ENCODE measurements at regions not wholly inside any gene's neighbourhood (a gene's known extent, or its start where the extent isn't known, plus 50 kb on each side); places are given as distances from the start of the nearest gene placed in this dataset.

DNA sequence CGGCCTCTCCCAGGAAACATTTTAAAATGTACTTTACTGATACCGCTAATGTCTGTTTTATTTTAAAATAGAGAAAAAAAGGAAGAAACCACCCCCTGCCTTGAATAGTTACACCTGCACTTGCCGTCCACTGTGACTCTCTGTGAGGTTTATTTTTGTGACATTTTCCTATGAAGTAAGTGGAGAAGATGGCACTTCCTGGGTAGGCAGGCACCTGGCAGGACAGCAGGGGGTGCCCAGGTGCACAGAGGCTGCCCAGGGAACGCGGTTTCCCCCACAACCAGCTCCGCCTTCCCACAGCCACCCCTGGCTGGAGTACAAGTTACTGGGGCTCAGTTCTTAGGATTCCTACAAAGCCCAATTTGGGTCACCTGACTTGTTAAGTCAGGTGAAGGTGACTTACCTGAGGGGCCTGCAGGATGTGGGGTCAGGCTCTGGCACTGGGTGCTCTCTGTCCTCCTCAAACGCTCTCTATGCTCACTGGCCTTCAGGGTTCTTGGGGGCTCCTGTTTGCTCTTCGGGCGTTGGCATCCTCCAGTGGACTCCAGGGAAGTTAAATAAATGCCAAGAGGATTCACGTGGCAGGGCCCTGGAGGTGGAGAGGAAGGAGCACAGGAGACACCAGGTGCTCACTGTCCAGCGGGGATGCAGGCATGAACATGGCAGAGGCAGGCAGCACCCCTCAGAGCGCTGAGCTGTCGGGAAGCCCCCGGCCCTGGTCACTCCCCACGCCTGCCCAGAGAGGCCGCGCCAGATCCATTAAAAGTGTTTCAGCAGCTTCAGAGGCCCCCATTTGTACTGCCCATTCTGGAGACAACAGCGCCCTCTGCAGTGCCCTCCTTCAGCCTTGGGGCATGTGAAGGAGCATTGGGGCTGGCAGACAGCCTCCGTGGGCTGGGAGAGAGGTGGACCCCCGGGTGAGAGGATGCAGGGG is 1021.2 kb downstream of the TBC1D22A start:
- TF ChIP-seq, protein P1, sequence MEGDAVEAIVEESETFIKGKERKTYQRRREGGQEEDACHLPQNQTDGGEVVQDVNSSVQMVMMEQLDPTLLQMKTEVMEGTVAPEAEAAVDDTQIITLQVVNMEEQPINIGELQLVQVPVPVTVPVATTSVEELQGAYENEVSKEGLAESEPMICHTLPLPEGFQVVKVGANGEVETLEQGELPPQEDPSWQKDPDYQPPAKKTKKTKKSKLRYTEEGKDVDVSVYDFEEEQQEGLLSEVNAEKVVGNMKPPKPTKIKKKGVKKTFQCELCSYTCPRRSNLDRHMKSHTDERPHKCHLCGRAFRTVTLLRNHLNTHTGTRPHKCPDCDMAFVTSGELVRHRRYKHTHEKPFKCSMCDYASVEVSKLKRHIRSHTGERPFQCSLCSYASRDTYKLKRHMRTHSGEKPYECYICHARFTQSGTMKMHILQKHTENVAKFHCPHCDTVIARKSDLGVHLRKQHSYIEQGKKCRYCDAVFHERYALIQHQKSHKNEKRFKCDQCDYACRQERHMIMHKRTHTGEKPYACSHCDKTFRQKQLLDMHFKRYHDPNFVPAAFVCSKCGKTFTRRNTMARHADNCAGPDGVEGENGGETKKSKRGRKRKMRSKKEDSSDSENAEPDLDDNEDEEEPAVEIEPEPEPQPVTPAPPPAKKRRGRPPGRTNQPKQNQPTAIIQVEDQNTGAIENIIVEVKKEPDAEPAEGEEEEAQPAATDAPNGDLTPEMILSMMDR (conservative IDR thresholded peaks at IDR 0.05; ENCODE audit: low read depth, low read length), result no peak
- TF ChIP-seq EZH2phosphoT487 (IDR thresholded peaks at IDR 0.05; ENCODE audit: borderline replicate concordance, low read length), result no peak

Data from PC-3 (cell line).